Effector memory CD8-positive, alpha-beta T cell (primary cell): ENCODE measurements at regions not wholly inside any gene's neighbourhood (a gene's known extent, or its start where the extent isn't known, plus 50 kb on each side); places are given as distances from the start of the nearest gene placed in this dataset.

Experiments used
- ATAC-seq: fragments of 150-1000 bp; cut with Tn5 transposase; replicated peaks from 2 replicates; pipeline ENCODE4 v1.10.0; 2021; ENCODE audit warnings: mild to moderate bottlenecking, moderate library complexity
- DNase-seq, 3 experiments: peaks; one replicate each; pipeline ENCODE4 v3.0.0; 2021
- H3K27ac Mint-ChIP-seq, 2 donors: one replicate each; pipeline ENCODE4 v1.8.0; 2022; ENCODE audit warnings: mild to moderate bottlenecking in 2 of 2, mixed read lengths in 2 of 2, moderate library complexity in 2 of 2
- H3K27me3 Mint-ChIP-seq, 2 donors: one replicate each; pipeline ENCODE4 v1.8.0; 2022; ENCODE audit warnings: mixed read lengths in 2 of 2
- H3K36me3 Mint-ChIP-seq: one replicate; pipeline ENCODE4 v1.8.0; 2022; ENCODE audit warnings: mild to moderate bottlenecking, moderate library complexity, mixed read lengths; ENCODE audit not compliant: insufficient read depth
- H3K4me1 Mint-ChIP-seq, 2 donors: one replicate each; pipeline ENCODE4 v1.8.0; 2022; ENCODE audit warnings: low read depth in 2 of 2, mixed read lengths in 2 of 2
- H3K4me3 Mint-ChIP-seq, 2 donors: one replicate each; pipeline ENCODE4 v1.8.0; 2022; ENCODE audit warnings: mild to moderate bottlenecking in 2 of 2, mixed read lengths in 2 of 2, moderate library complexity in 2 of 2
- H3K9me3 Mint-ChIP-seq, 2 donors: one replicate each; pipeline ENCODE4 v1.8.0; 2022; ENCODE audit warnings: mixed read lengths in 2 of 2

- no peaks in the 10 kb centered on the region for H3K36me3 Mint-ChIP-seq
- H3K4me1 Mint-ChIP-seq: no peaks in the 10 kb centered on the region
- H3K9me3 Mint-ChIP-seq: no peaks in the 10 kb centered on the region
- H3K4me3 Mint-ChIP-seq: no peak overlapping the region
- H3K27me3 Mint-ChIP-seq: no peaks in the 10 kb centered on the region
- no peak for DNase-seq
- H3K27ac Mint-ChIP-seq: no peak overlapping the region
- ATAC-seq: no peak
Observed at GRCh38 chr2:18708203-18708715, 118.9 kb upstream of the NT5C1B start.

DNA sequence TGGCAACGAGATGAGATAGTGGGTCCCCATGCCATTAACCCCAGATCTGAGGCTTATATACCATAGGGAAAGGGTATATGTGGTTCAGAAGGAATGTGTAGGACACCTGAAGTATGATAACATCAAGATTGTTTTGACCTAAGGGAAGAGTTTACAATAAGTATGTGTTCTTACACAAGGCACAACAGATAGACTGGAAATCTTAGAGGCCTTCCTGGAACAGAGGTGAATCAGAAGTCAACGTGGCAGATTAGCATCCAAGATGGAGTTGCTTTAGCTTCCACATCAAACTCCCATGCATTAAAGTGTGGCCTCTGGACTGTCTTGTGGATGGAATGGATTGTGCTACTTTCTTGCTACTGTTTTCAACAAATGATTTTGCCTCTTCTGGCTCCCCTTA is 116.6 kb upstream of the NT5C1B start:
- no peaks in the 10 kb centered on the region for H3K36me3 Mint-ChIP-seq
- no peak for ATAC-seq
- no peak overlapping the region for H3K27ac Mint-ChIP-seq
- DNase-seq: no peak
- no peaks in the 10 kb centered on the region for H3K9me3 Mint-ChIP-seq
- H3K4me3 Mint-ChIP-seq: no peak overlapping the region
- H3K27me3 Mint-ChIP-seq: no peaks in the 10 kb centered on the region
- no peaks in the 10 kb centered on the region for H3K4me1 Mint-ChIP-seq

GRCh38 chr2:18704276-18704675 is 114.9 kb upstream of the NT5C1B start:
- DNase-seq: no peak
- no peaks in the 10 kb centered on the region for H3K9me3 Mint-ChIP-seq
- H3K4me3 Mint-ChIP-seq: no peak overlapping the region
- ATAC-seq: no peak
- no peak overlapping the region for H3K27ac Mint-ChIP-seq
- no peaks in the 10 kb centered on the region for H3K36me3 Mint-ChIP-seq
- H3K27me3 Mint-ChIP-seq: no peaks in the 10 kb centered on the region
- no peaks in the 10 kb centered on the region for H3K4me1 Mint-ChIP-seq

GRCh38 chr2:18703555-18703954 is 114.2 kb upstream of the NT5C1B start:
- no peaks in the 10 kb centered on the region for H3K9me3 Mint-ChIP-seq
- no peak overlapping the region for H3K4me3 Mint-ChIP-seq
- ATAC-seq (no peak), DNase-seq (no peak)
- no peaks in the 10 kb centered on the region for H3K27me3 Mint-ChIP-seq
- H3K4me1 Mint-ChIP-seq: no peaks in the 10 kb centered on the region
- H3K27ac Mint-ChIP-seq: no peak overlapping the region
- no peaks in the 10 kb centered on the region for H3K36me3 Mint-ChIP-seq

GRCh38 chr2:18701981-18702380 is 112.6 kb upstream of the NT5C1B start:
- H3K27ac Mint-ChIP-seq: no peak overlapping the region
- no peaks in the 10 kb centered on the region for H3K27me3 Mint-ChIP-seq
- no peak for ATAC-seq
- H3K4me3 Mint-ChIP-seq: no peak overlapping the region
- H3K36me3 Mint-ChIP-seq: no peaks in the 10 kb centered on the region
- DNase-seq: no peak
- no peaks in the 10 kb centered on the region for H3K4me1 Mint-ChIP-seq
- H3K9me3 Mint-ChIP-seq: no peaks in the 10 kb centered on the region

DNA sequence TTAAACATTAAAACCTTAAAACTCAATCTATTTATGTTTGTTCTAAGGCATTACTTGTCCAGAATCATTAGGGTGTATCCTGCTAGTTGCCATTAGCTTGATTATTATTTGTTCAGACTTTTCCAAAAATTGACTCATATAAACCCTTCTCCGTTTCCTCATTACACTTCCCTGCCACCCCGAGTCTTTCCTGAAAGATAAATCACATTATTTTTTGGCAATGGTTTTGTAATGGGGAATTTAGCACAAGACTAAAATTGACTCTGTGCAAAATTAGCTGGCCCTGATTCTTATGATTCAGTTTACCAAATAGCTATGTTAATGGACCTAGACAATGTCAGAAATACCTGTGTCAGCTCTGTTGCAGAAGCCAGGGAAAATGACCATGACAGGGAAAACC is 112.2 kb upstream of the NT5C1B start:
- ATAC-seq (no peak), DNase-seq (no peak)
- Mint-ChIP-seq H3K4me3 (no peak overlapping the region), H3K9me3 (no peaks in the 10 kb centered on the region), H3K27ac (no peak overlapping the region), H3K27me3 (no peaks in the 10 kb centered on the region), H3K4me1 (no peaks in the 10 kb centered on the region), H3K36me3 (no peaks in the 10 kb centered on the region)

DNA sequence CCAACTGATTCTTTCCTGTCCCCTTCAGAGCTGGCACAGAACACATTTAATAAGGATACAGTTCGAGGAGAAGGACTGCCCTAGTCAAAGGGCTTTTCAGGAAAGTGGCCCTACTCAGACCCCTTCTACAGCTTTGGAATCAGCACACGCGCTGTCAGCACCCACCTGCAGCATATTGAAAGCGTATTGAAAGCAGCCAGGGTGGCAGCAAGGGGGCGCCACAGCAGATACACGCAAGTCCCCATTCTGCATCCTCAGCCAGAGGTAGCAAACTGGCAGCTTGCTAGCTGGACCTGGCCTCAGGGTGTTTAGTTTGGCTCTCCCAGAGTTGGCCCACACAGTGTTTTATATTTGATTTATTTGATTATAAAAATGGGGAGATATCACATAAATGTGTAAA is 101.0 kb upstream of the NT5C1B start:
- Mint-ChIP-seq H3K4me1 (no peaks in the 10 kb centered on the region), H3K27ac (no peak overlapping the region), H3K4me3 (no peak overlapping the region), H3K36me3 (peaks cover 4% of the 10 kb centered on the region), H3K27me3 (no peaks in the 10 kb centered on the region), H3K9me3 (no peaks in the 10 kb centered on the region)
- DNase-seq: no peak
- no peak for ATAC-seq

DNA sequence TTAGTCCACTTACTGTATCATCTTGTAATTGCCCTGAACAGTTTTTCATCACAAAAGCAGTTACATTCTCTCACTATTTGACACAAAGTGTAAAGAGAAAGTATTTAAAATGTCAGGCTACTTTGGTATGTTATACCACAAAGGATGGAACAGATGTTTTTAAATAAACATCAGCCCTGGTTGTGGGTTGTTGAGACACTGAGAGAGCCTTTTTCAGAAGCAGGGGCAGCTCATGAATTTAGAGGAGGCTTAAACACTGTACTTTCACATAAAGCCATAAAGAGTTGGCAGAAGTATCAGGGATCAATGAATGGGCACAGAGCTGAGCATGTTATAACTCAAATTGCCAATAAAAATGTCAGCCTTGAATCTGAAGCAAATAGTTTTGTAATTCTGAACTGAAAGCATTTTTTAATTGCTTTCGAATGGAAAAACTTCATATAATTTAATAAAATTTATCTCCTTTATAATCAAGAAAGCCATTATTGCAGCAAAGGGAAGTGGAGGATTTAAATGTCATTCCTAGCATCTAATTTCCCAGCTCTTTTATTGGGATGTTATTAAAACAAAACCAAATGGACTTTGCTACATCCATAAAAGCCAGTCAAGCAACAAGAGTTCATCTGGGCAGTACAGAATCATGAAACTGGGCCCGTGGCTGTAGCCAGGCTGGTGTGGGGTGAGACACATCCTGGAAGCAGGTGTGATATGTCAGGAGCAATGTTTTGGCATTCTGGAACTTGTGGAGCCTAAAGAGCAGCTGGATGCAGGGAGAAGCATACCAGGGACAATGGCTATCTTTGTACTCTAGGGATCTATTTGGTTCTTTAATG is 95.1 kb upstream of the NT5C1B start:
- H3K4me3 Mint-ChIP-seq: no peak overlapping the region
- no peaks in the 10 kb centered on the region for H3K4me1 Mint-ChIP-seq
- H3K36me3 Mint-ChIP-seq: peaks cover 4% of the 10 kb centered on the region
- ATAC-seq (no peak), DNase-seq (no peak)
- no peaks in the 10 kb centered on the region for H3K27me3 Mint-ChIP-seq
- H3K9me3 Mint-ChIP-seq: no peaks in the 10 kb centered on the region
- H3K27ac Mint-ChIP-seq: no peak overlapping the region

- ATAC-seq (no peak), DNase-seq (no peak)
- Mint-ChIP-seq H3K36me3 (peaks cover 4% of the 10 kb centered on the region), H3K27me3 (no peaks in the 10 kb centered on the region), H3K4me1 (no peaks in the 10 kb centered on the region), H3K4me3 (no peak overlapping the region), H3K27ac (no peak overlapping the region), H3K9me3 (no peaks in the 10 kb centered on the region)
Observed at GRCh38 chr2:18682681-18683080, 93.3 kb upstream of the NT5C1B start.

DNA sequence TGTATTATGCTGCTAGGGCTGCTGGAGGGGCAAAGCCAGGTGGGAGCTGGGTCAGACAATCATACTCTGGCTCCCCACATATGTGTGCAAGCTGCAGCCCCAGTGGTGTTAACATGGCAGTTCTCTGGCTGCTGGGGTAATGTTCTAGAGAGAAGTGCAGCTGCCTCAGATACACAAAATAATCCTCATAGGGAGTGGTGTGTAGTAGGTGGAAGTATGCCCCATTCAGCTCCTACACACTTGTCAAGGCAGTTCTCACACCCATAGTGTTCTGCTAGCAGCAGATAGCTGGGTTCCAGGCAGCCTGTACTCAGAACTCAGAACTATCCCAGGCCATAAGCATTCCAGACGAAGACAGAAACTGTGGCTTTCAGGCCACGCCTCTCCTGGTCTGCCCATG is 87.9 kb upstream of the NT5C1B start:
- no peak for ATAC-seq
- no peaks in the 10 kb centered on the region for H3K36me3 Mint-ChIP-seq
- H3K4me1 Mint-ChIP-seq: no peaks in the 10 kb centered on the region
- no peak overlapping the region for H3K27ac Mint-ChIP-seq
- H3K27me3 Mint-ChIP-seq: no peaks in the 10 kb centered on the region
- no peak for DNase-seq
- H3K9me3 Mint-ChIP-seq: peaks cover 0 to 4% of the 10 kb centered on the region in 2 donors
- H3K4me3 Mint-ChIP-seq: no peak overlapping the region

- DNase-seq (no peak), ATAC-seq (no peak)
- H3K9me3 Mint-ChIP-seq: peaks cover 0 to 6% of the 10 kb centered on the region in 2 donors
- H3K36me3 Mint-ChIP-seq: no peaks in the 10 kb centered on the region
- H3K4me1 Mint-ChIP-seq: peaks cover 0 to 6% of the 10 kb centered on the region in 2 donors
- no peaks in the 10 kb centered on the region for H3K27me3 Mint-ChIP-seq
- no peak overlapping the region for H3K27ac Mint-ChIP-seq
- no peak overlapping the region for H3K4me3 Mint-ChIP-seq
Observed at GRCh38 chr2:18674309-18674708, 84.9 kb upstream of the NT5C1B start.

DNA sequence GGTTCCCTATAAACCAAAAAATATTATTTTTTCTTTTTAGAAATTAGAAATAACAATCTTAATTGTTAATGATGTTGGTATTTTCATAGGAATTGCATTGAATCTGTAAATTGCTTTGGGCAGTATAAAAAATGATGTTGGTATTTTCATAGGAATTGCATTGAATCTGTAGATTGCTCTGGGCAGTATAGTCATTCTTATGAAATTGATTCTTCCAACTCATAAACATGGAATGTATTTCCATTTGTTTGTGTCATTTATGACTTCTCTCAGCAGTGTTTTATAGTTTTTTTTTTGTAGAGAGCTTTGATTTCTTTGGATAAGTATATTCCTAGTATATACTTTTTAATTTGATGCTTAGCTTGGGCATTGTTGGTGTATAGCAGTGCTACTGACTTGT is 82.0 kb upstream of the NT5C1B start:
- DNase-seq: no peak
- H3K4me3 Mint-ChIP-seq: no peak overlapping the region
- H3K9me3 Mint-ChIP-seq: peaks cover 0 to 7% of the 10 kb centered on the region in 2 donors
- no peaks in the 10 kb centered on the region for H3K36me3 Mint-ChIP-seq
- ATAC-seq: no peak
- no peaks in the 10 kb centered on the region for H3K27me3 Mint-ChIP-seq
- H3K4me1 Mint-ChIP-seq: peaks cover 0 to 6% of the 10 kb centered on the region in 2 donors
- no peak overlapping the region for H3K27ac Mint-ChIP-seq

DNA sequence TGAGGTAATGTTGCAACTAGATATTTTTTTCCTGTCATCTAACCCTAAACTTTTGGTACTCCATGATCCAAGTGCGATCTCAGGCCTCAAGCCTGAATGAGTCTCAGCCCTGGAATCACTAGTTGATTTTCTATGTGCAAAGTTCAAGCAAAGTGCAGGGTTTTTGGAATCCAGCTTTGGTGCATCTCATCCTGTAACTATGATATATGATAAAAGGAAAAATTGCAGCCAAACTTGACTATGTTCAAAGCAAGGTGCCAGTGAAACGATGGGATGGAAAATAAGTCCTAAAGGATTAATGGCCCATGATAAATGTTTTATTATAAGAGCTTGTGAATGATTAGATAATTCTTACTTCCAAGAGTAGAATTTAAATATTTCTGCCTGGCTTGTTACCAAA is 78.9 kb upstream of the NT5C1B start:
- no peak overlapping the region for H3K27ac Mint-ChIP-seq
- ATAC-seq (no peak), DNase-seq (no peak)
- H3K4me3 Mint-ChIP-seq: no peak overlapping the region
- peaks cover 0 to 12% of the 10 kb centered on the region in 2 donors for H3K4me1 Mint-ChIP-seq
- H3K36me3 Mint-ChIP-seq: no peaks in the 10 kb centered on the region
- H3K9me3 Mint-ChIP-seq: peaks cover 0 to 4% of the 10 kb centered on the region in 2 donors
- H3K27me3 Mint-ChIP-seq: no peaks in the 10 kb centered on the region

- no peaks in the 10 kb centered on the region for H3K27me3 Mint-ChIP-seq
- DNase-seq (no peak), ATAC-seq (no peak)
- no peak overlapping the region for H3K4me3 Mint-ChIP-seq
- peaks cover 0 to 6% of the 10 kb centered on the region in 2 donors for H3K4me1 Mint-ChIP-seq
- no peaks in the 10 kb centered on the region for H3K36me3 Mint-ChIP-seq
- H3K9me3 Mint-ChIP-seq: peaks cover 0 to 2% of the 10 kb centered on the region in 2 donors
- H3K27ac Mint-ChIP-seq: no peak overlapping the region
Observed at GRCh38 chr2:18664421-18664820, 75.1 kb upstream of the NT5C1B start.
